Thyroid gland (tissue), 4 donors: ENCODE measurements at regions not wholly inside any gene's neighbourhood (a gene's known extent, or its start where the extent isn't known, plus 50 kb on each side); places are given as distances from the start of the nearest gene placed in this dataset.

Source experiments
- CTCF ChIP-seq, 6 experiments: fragments of 200-600 bp in 3 of 6; fragments of 450-650 bp in 3 of 6; sonication (generic) in 3 of 6; IDR thresholded peaks; one replicate each; pipeline ENCODE4 v1.5.1; 2016 to 2019; ENCODE audit warnings: antibody characterized with exemption in 6 of 6, mild to moderate bottlenecking in 2 of 6, inconsistent platforms in 1 of 6, moderate library complexity in 1 of 6
- POLR2A ChIP-seq, 2 donors: fragments of 450-650 bp; IDR thresholded peaks; one replicate each; pipeline ENCODE4 v1.6.1; 2017; ENCODE audit warnings: antibody characterized with exemption in 2 of 2, mild to moderate bottlenecking in 2 of 2, moderate library complexity in 1 of 2

- no peak for TF ChIP-seq POLR2A (IDR thresholded peaks at IDR 0.05)
- TF ChIP-seq CTCF (IDR thresholded peaks at IDR 0.05), result no peak
These were observed 353.6 kb upstream of the FANCL start for GRCh38 chr2:58594762-58595161.
